ENCODE measurements at regions not wholly inside any gene's neighbourhood (a gene's known extent, or its start where the extent isn't known, plus 50 kb on each side); places are given as distances from the start of the nearest gene placed in this dataset.

DNA sequence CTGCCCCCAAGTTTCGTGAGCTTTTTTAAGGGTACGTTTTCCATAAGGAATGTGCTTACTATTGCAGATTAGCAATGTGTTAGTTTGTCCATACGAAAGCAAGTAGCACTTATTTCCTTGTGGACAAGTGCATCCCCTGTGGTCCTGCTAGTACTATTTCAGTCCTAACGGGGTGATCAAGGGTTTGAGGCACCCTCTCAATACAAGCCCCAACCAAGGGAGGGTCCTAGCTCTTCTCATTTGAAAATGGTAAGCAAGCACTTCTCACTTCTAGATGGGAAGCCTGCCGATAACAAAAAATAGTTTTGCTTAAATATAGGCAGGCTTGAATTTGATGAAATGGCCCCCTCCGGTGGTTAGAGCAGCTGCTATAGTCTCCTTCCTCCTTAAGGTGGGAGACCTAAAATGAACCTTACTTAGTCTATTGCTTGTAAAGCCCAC, 64.0 kb upstream of the HMCN1 start:
- no peak overlapping the region for H3K4ac ChIP-seq (ENCODE audit: low read depth, low read length)
- no peak overlapping the region for H2BK120ac ChIP-seq (ENCODE audit: low read depth, low read length)
- DNase-seq: peak; percentile 68
- no peaks in the 10 kb centered on the region for H3K36me3 ChIP-seq (ENCODE audit: control insufficient read depth, insufficient read depth, low read length)
- H3K79me1 ChIP-seq (ENCODE audit: low read length): no peaks in the 10 kb centered on the region
- H2BK15ac ChIP-seq (replicated peaks; ENCODE audit: low read depth): peak overlapping the region; percentile 36
- H3K4me1 ChIP-seq (ENCODE audit: control insufficient read depth, low read depth, low read length): no peaks in the 10 kb centered on the region
- H3K23ac ChIP-seq (ENCODE audit: low read length): no peak overlapping the region
- no peak overlapping the region for H3K4me2 ChIP-seq (ENCODE audit: low read length)
- no peak overlapping the region for H2AK5ac ChIP-seq (ENCODE audit: low read length)
- no peak overlapping the region for H4K5ac ChIP-seq (ENCODE audit: low read length)
- peak overlapping the region; percentile 25 for H3K56ac ChIP-seq (ENCODE audit: low read length)
- WGBS (ENCODE audit: extremely low coverage, insufficient coverage, low lambda C conversion rate): no CpG with 5 or more reads among the region's 6 CpGs
- H3K9ac ChIP-seq (ENCODE audit: low read length): no peak overlapping the region
- H3K27ac ChIP-seq (ENCODE audit: low read depth, low read length): no peak overlapping the region
- H4K8ac ChIP-seq (ENCODE audit: low read depth, low read length): no peak overlapping the region
- H2BK5ac ChIP-seq (ENCODE audit: low read length): no peak overlapping the region
- no peak overlapping the region for H3K4me3 ChIP-seq (ENCODE audit: low read length)
- H3K79me2 ChIP-seq (ENCODE audit: control insufficient read depth, insufficient read depth, low read length): no peaks in the 10 kb centered on the region
- no peaks in the 10 kb centered on the region for H3K27me3 ChIP-seq (ENCODE audit: insufficient read depth, low read length, poor library complexity)
- no peak overlapping the region for H3K18ac ChIP-seq (ENCODE audit: low read length)

DNA sequence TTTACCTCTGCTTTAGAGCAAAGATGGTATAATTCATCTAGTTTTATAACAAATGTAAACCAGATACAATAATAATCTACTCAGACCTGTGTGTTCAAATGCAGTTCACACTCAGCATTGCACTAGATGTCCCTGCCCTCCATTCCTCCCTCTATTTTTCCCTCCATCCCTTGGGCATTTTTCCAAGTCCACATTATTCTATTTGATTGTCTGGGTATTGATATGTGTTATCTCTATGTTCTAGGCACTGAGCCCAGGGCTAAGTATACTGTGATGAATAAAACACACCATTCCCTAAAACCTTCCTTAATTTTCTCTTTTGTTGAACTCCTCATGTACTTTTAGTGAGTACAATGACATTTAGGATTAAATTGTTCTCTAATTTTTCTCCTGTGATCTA, 66.2 kb upstream of the HMCN1 start:
- no peak overlapping the region for H3K9ac ChIP-seq (ENCODE audit: low read length)
- H4K8ac ChIP-seq (ENCODE audit: low read depth, low read length): no peak overlapping the region
- H3K27ac ChIP-seq (ENCODE audit: low read depth, low read length): no peak overlapping the region
- H2BK15ac ChIP-seq (replicated peaks; ENCODE audit: low read depth): no peak overlapping the region
- H2AK5ac ChIP-seq (ENCODE audit: low read length): no peak overlapping the region
- DNase-seq: no peak
- H3K4ac ChIP-seq (ENCODE audit: low read depth, low read length): no peak overlapping the region
- no peak overlapping the region for H3K4me2 ChIP-seq (ENCODE audit: low read length)
- H3K23ac ChIP-seq (ENCODE audit: low read length): no peak overlapping the region
- no peak overlapping the region for H3K18ac ChIP-seq (ENCODE audit: low read length)
- H2BK5ac ChIP-seq (ENCODE audit: low read length): no peak overlapping the region
- H3K56ac ChIP-seq (ENCODE audit: low read length): no peak overlapping the region
- no peaks in the 10 kb centered on the region for H3K36me3 ChIP-seq (ENCODE audit: control insufficient read depth, insufficient read depth, low read length)
- no peak overlapping the region for H3K4me3 ChIP-seq (ENCODE audit: low read length)
- H3K27me3 ChIP-seq (ENCODE audit: insufficient read depth, low read length, poor library complexity): no peaks in the 10 kb centered on the region
- no peak overlapping the region for H2BK120ac ChIP-seq (ENCODE audit: low read depth, low read length)
- no peak overlapping the region for H4K5ac ChIP-seq (ENCODE audit: low read length)
- H3K4me1 ChIP-seq (ENCODE audit: control insufficient read depth, low read depth, low read length): peaks cover 2% of the 10 kb centered on the region
- H3K79me1 ChIP-seq (ENCODE audit: low read length): no peaks in the 10 kb centered on the region
- no peaks in the 10 kb centered on the region for H3K79me2 ChIP-seq (ENCODE audit: control insufficient read depth, insufficient read depth, low read length)

DNA sequence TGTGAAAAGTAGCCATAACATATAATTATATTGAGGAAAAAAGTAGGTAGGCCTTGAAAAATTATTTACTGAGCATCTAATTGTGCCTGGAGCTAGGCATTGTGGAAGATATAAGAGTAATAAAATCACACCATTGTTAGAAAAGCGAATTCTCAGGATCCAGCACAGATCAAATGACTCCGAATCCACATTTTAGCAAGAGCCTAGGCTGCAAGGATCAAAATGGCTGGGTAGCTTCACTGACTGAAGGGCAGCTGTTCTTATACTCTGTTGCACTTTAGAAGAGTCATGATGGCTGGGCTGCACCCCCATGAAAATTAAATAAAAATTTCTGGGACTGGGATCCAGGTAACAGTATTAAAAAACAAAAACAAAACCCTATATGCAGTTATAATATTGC, 67.6 kb upstream of the HMCN1 start:
- Histone ChIP-seq H2BK15ac (replicated peaks; ENCODE audit: low read depth) (no peak overlapping the region), H3K23ac (ENCODE audit: low read length) (no peak overlapping the region), H3K27me3 (ENCODE audit: insufficient read depth, low read length, poor library complexity) (no peaks in the 10 kb centered on the region), H2BK120ac (ENCODE audit: low read depth, low read length) (no peak overlapping the region), H2BK5ac (ENCODE audit: low read length) (no peak overlapping the region), H3K4me2 (ENCODE audit: low read length) (no peak overlapping the region), H3K79me2 (ENCODE audit: control insufficient read depth, insufficient read depth, low read length) (no peaks in the 10 kb centered on the region), H3K4me3 (ENCODE audit: low read length) (no peak overlapping the region), H3K56ac (ENCODE audit: low read length) (no peak overlapping the region), H3K4me1 (ENCODE audit: control insufficient read depth, low read depth, low read length) (peaks cover 2% of the 10 kb centered on the region), H2AK5ac (ENCODE audit: low read length) (no peak overlapping the region), H4K5ac (ENCODE audit: low read length) (no peak overlapping the region), H3K4ac (ENCODE audit: low read depth, low read length) (no peak overlapping the region), H3K27ac (ENCODE audit: low read depth, low read length) (no peak overlapping the region), H4K8ac (ENCODE audit: low read depth, low read length) (no peak overlapping the region), H3K9ac (ENCODE audit: low read length) (no peak overlapping the region), H3K18ac (ENCODE audit: low read length) (no peak overlapping the region), H3K36me3 (ENCODE audit: control insufficient read depth, insufficient read depth, low read length) (no peaks in the 10 kb centered on the region), H3K79me1 (ENCODE audit: low read length) (no peaks in the 10 kb centered on the region)
- peak; percentile 49 for DNase-seq
- no CpG with 5 or more reads among the region's 2 CpGs for WGBS (ENCODE audit: extremely low coverage, insufficient coverage, low lambda C conversion rate)

DNA sequence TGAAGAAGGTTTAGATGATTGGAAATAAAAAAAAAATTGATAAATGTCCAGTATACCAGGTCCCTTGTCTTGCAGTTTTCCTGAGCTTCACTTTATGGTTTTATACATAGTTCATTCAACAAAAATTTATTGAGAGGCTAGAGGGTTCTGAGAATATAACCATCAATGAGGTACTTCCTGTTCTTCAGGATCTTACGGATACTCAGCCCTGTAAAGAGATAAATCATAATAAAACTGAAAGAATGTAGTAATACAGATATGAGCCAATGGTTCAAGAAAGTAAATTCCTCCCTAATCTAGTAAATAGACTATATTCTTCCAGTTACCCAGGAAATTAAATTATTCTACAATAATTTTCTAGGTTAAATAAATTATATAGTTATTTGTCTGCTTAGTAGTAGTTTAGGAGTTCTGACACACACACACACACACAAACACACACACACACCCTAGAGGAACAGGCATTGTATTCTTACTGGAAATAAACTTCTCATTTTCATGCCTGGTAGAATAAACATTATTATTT, 70.4 kb upstream of the HMCN1 start:
- H3K4ac ChIP-seq (ENCODE audit: low read depth, low read length): no peak overlapping the region
- no peak overlapping the region for H2BK120ac ChIP-seq (ENCODE audit: low read depth, low read length)
- no peak overlapping the region for H3K18ac ChIP-seq (ENCODE audit: low read length)
- no peak overlapping the region for H2BK15ac ChIP-seq (replicated peaks; ENCODE audit: low read depth)
- H3K79me1 ChIP-seq (ENCODE audit: low read length): no peaks in the 10 kb centered on the region
- H3K27me3 ChIP-seq (ENCODE audit: insufficient read depth, low read length, poor library complexity): no peaks in the 10 kb centered on the region
- H3K4me1 ChIP-seq (ENCODE audit: control insufficient read depth, low read depth, low read length): peaks cover 2% of the 10 kb centered on the region
- WGBS (ENCODE audit: extremely low coverage, insufficient coverage, low lambda C conversion rate): no CpG with 5 or more reads among the region's 1 CpG
- DNase-seq: no peak
- H3K23ac ChIP-seq (ENCODE audit: low read length): no peak overlapping the region
- no peaks in the 10 kb centered on the region for H3K36me3 ChIP-seq (ENCODE audit: control insufficient read depth, insufficient read depth, low read length)
- no peak overlapping the region for H3K27ac ChIP-seq (ENCODE audit: low read depth, low read length)
- no peak overlapping the region for H2AK5ac ChIP-seq (ENCODE audit: low read length)
- no peaks in the 10 kb centered on the region for H3K79me2 ChIP-seq (ENCODE audit: control insufficient read depth, insufficient read depth, low read length)
- no peak overlapping the region for H4K8ac ChIP-seq (ENCODE audit: low read depth, low read length)
- H3K56ac ChIP-seq (ENCODE audit: low read length): no peak overlapping the region
- no peak overlapping the region for H3K4me2 ChIP-seq (ENCODE audit: low read length)
- H2BK5ac ChIP-seq (ENCODE audit: low read length): no peak overlapping the region
- H4K5ac ChIP-seq (ENCODE audit: low read length): no peak overlapping the region
- no peak overlapping the region for H3K9ac ChIP-seq (ENCODE audit: low read length)
- no peak overlapping the region for H3K4me3 ChIP-seq (ENCODE audit: low read length)

DNA sequence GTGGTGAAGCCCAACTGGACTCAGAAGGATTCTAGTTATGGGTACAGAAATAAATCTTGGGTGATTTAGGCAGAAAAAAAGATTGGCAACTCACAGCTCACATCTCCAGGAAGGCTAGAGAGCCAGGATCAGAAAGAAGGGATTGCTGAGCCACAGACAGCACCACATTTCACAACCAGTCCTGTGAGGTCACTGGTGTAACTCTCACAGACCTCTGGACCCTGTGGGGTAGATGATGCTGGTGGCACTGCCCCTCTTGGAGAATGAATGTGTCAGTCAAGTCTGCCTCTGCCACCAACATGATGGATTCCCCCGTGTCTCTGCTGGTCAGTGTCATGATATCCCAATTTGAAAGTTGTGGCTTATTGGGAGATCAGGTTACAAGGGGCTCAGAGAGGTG, 70.9 kb upstream of the HMCN1 start:
- no peak overlapping the region for H3K4me2 ChIP-seq (ENCODE audit: low read length)
- H4K8ac ChIP-seq (ENCODE audit: low read depth, low read length): no peak overlapping the region
- no peak overlapping the region for H3K27ac ChIP-seq (ENCODE audit: low read depth, low read length)
- no peak overlapping the region for H3K4me3 ChIP-seq (ENCODE audit: low read length)
- H2BK15ac ChIP-seq (replicated peaks; ENCODE audit: low read depth): no peak overlapping the region
- H3K36me3 ChIP-seq (ENCODE audit: control insufficient read depth, insufficient read depth, low read length): no peaks in the 10 kb centered on the region
- H3K4me1 ChIP-seq (ENCODE audit: control insufficient read depth, low read depth, low read length): peaks cover 2% of the 10 kb centered on the region
- peak overlapping the region; percentile 17 for H3K56ac ChIP-seq (ENCODE audit: low read length)
- no peak overlapping the region for H3K4ac ChIP-seq (ENCODE audit: low read depth, low read length)
- H3K79me1 ChIP-seq (ENCODE audit: low read length): no peaks in the 10 kb centered on the region
- WGBS (ENCODE audit: extremely low coverage, insufficient coverage, low lambda C conversion rate): no CpG with 5 or more reads among the region's 1 CpG
- H3K9ac ChIP-seq (ENCODE audit: low read length): no peak overlapping the region
- no peak overlapping the region for H3K18ac ChIP-seq (ENCODE audit: low read length)
- no peaks in the 10 kb centered on the region for H3K27me3 ChIP-seq (ENCODE audit: insufficient read depth, low read length, poor library complexity)
- H4K5ac ChIP-seq (ENCODE audit: low read length): peak overlapping the region; percentile 75
- H2AK5ac ChIP-seq (ENCODE audit: low read length): no peak overlapping the region
- H3K23ac ChIP-seq (ENCODE audit: low read length): no peak overlapping the region
- no peaks in the 10 kb centered on the region for H3K79me2 ChIP-seq (ENCODE audit: control insufficient read depth, insufficient read depth, low read length)
- H2BK120ac ChIP-seq (ENCODE audit: low read depth, low read length): no peak overlapping the region
- H2BK5ac ChIP-seq (ENCODE audit: low read length): no peak overlapping the region
- DNase-seq: no peak

DNA sequence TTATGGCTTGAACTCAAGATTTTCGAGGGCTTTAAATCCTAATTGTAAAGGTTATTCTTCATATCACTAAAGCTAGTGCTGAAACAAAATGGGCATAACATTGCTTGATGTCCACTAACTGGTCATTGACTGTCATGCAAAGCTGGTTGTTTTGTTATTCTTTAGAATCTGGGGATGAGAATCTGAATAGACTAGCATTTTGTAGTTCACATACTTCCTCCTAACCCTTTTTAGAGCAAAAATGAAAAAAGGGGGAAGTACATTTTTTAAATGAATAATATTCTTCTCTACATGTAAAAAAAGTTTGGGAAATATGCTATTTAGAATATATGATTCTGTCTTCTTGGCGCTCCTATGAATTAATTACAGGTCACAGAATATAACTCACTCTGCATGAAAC, 72.2 kb upstream of the HMCN1 start:
- H2BK120ac ChIP-seq (ENCODE audit: low read depth, low read length): no peak overlapping the region
- WGBS (ENCODE audit: extremely low coverage, insufficient coverage, low lambda C conversion rate): no CpG with 5 or more reads among the region's 2 CpGs

More for the DNA sequence above, 72.2 kb upstream of the HMCN1 start:
- H3K27me3 ChIP-seq (ENCODE audit: insufficient read depth, low read length, poor library complexity): no peaks in the 10 kb centered on the region
- no peak overlapping the region for H3K56ac ChIP-seq (ENCODE audit: low read length)
- no peak overlapping the region for H3K27ac ChIP-seq (ENCODE audit: low read depth, low read length)
- no peak overlapping the region for H3K9ac ChIP-seq (ENCODE audit: low read length)
- H3K4me1 ChIP-seq (ENCODE audit: control insufficient read depth, low read depth, low read length): peaks cover 2% of the 10 kb centered on the region
- H3K4me2 ChIP-seq (ENCODE audit: low read length): no peak overlapping the region
- H3K23ac ChIP-seq (ENCODE audit: low read length): no peak overlapping the region
- no peak overlapping the region for H2BK15ac ChIP-seq (replicated peaks; ENCODE audit: low read depth)
- no peak overlapping the region for H3K18ac ChIP-seq (ENCODE audit: low read length)
- no peak overlapping the region for H2AK5ac ChIP-seq (ENCODE audit: low read length)
- H3K79me2 ChIP-seq (ENCODE audit: control insufficient read depth, insufficient read depth, low read length): no peaks in the 10 kb centered on the region
- no peak for DNase-seq
- no peak overlapping the region for H3K4me3 ChIP-seq (ENCODE audit: low read length)
- H3K36me3 ChIP-seq (ENCODE audit: control insufficient read depth, insufficient read depth, low read length): no peaks in the 10 kb centered on the region
- H4K5ac ChIP-seq (ENCODE audit: low read length): no peak overlapping the region
- no peak overlapping the region for H4K8ac ChIP-seq (ENCODE audit: low read depth, low read length)
- H2BK5ac ChIP-seq (ENCODE audit: low read length): no peak overlapping the region
- no peaks in the 10 kb centered on the region for H3K79me1 ChIP-seq (ENCODE audit: low read length)
- H3K4ac ChIP-seq (ENCODE audit: low read depth, low read length): no peak overlapping the region
